NCI-H128 (cell line): ENCODE measurements at regions not wholly inside any gene's neighbourhood (a gene's known extent, or its start where the extent isn't known, plus 50 kb on each side); places are given as distances from the start of the nearest gene placed in this dataset.
"Not testable (repeated sequence)": the region's sequence is repeated elsewhere in the genome, so short reads cannot be mapped to it uniquely, and the experiment has no call there.

ENCODE experiments used
- DNase-seq: peaks from one replicate; lab custom pipeline; 2025; ENCODE audit not compliant: unreplicated experiment; lab: John Stamatoyannopoulos, UW

DNA sequence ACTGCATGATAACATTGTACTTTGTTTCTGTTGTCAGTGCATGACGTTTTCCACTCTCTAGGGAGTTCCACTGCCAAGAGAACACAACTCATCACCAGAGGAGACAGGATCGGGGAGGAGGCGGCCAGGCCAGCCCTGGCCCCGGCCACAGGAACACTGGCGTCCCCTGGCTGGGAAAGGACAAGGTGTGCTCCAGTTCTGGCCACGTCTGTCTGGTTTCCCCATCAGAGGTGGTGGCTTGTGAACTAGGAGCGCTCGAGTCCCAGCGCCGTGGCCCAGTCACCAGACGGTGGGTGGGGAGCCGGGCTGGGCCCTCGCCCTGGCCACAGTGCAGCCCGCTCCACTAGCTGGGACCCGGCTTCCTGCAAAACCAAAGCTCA lies 211.9 kb upstream of the IRX4 start:
- DNase-seq = no peak

DNA sequence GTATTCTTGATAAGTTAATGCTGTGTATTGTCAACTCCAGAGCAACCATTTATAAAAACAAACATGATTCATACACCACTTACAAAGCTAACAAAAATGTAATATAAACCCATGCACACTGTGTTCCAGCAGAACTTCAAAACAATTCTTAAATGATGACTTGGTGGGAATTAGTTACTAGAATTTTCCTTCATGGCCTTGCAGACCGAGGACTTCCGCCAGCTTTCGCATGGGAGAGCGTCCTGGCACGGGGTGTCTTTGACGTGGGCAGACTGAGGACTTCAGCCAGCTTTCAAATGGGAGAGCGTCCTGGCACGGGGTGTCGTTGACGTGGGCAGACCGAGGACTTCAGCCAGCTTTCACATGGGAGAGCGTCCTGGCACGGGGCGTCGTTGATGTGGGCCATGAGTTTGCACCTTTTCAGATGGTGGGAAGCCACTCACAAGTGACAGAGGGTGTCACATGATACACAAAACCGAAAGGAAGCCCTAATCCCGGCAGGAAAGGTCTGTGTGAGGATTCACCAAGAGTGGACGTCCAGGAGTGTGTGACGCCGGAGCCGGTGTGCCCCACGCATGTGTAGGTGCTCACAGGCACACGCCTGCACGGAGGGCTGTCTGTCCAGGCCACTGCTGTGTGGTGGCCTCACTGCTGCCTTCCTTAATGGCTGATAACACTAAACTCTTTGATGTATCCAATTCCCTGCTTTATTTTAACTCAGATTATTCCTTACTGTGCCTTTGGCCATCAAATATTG lies 211.3 kb upstream of the IRX4 start:
- no peak for DNase-seq

GRCh38 chr5:2091921-2092320 lies 209.2 kb upstream of the IRX4 start:
- DNase-seq = no peak

- no peak for DNase-seq
These were observed 205.3 kb upstream of the IRX4 start for GRCh38 chr5:2087980-2088379.

DNA sequence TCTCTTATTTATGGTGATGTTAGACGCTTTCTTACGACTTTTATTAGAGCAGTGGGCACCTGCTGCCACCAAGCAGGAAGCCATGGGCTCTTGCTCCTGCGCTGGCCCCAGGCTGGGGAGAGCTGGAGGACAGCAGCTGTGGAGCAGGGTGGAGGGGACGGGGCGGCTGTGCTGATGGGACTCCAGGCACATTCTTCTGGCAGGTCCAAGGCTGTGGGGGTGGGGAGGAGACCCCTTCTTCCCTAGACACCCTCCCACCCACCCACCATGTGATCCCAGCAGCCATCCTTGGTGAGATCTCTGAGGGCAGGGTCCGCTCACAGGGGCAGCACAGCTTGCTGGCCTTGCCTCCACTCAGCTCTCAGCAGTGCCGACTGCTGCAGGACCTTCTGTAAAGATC lies 192.6 kb upstream of the IRX4 start:
- DNase-seq = no peak

DNA sequence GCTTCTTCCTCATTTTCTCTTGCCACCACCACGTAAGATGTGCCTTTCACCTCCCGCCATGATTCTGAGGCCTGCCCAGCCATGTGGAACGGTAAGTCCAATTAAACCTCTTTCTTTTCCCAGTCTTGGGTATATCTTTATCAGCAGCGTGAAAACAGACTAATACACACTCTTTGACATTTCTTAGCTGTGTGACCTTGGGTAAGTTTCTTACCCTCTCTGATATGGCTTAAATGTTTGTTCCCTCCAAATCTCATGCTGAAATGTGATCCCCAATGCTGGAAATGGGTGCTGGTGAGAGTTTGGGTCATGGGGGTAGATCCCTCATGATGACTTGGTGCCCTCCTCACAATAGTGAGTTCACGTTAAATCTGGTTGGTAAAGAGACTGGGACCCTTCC lies 188.8 kb upstream of the IRX4 start:
- no peak for DNase-seq

DNA sequence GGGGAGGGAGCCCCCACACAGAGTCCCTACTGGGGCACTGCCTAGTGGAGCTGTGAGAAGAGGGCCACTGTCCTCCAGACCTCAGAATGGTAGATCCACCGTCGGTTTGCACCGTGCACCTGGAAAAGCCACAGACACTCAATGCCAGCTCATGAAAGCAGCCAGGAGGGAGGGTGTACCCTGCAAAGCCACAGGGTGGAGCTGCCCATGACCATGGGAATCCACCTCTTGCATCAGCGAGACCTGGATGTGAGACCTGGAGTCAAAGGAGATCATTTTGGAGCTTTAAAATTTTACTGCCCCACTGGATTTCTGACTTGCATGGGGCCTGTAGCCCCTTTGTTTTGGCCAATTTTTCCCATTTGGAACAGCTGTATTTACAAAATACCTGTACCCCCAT lies 188.1 kb upstream of the IRX4 start:
- DNase-seq = not testable (repeated sequence)

- DNase-seq = no peak
These were observed 185.8 kb upstream of the IRX4 start for GRCh38 chr5:2068531-2068930.

DNA sequence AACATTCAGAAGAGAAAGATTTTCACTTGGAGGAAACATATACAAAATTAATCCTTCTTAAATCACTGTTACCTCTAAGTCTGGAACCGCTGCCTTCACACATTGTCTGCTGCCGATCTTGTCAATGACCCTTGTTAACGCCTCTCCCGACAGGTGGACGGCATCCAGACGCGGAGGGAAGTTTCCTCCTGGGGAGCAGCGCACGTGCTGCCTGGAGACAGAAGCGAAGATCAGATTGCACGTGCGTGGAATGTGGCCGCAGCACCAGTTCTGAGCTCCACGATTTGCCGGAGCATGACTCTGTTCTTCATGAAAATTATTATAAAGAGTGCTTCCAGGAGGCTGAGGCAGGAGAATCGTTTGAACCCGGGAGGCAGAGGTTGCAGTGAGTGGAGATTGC lies 183.6 kb upstream of the IRX4 start:
- no peak for DNase-seq

- DNase-seq = not testable (repeated sequence)
These were observed 180.7 kb upstream of the IRX4 start for GRCh38 chr5:2063380-2063779.

- DNase-seq = no peak
These were observed 170.0 kb upstream of the IRX4 start for GRCh38 chr5:2052687-2053086.

DNA sequence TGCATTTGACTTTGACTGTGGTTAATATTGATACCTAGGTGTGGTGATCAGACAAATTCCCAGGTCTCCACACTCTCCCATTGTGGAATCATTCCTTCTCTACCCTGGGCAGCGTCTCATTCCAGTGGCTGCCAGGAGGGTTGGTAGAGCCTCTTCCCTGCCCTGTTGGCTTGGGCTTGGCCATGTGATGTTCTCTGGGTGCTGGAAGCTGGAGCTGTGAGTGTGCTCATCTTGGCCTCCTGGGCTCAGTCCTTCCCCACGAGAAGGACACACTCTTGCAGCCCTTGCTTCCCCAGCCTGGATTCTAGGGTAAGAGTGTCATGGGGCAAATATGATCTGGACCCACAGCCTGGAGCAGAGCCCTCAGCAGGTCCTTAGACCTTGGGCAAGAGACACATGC lies 167.2 kb upstream of the IRX4 start:
- DNase-seq = no peak

DNA sequence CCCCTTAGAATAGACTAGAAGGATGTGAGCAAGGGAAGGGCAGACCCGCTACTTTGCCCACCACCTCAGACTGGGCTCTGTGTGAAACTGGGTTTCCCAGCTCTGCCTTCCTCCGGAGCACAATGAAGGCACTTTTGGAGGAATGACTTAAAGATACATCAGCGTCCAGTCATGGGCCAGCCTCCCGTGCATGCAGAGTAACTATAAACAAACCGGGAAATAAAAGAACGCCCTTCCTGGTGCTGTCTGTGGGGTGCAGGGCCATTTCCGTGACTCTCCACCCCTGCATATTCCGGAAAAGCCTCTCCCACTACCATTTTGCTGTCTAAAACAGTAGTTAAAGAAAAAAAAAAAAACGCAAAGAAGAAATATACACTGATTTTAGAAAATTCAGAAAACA lies 165.9 kb upstream of the IRX4 start:
- no peak for DNase-seq

DNA sequence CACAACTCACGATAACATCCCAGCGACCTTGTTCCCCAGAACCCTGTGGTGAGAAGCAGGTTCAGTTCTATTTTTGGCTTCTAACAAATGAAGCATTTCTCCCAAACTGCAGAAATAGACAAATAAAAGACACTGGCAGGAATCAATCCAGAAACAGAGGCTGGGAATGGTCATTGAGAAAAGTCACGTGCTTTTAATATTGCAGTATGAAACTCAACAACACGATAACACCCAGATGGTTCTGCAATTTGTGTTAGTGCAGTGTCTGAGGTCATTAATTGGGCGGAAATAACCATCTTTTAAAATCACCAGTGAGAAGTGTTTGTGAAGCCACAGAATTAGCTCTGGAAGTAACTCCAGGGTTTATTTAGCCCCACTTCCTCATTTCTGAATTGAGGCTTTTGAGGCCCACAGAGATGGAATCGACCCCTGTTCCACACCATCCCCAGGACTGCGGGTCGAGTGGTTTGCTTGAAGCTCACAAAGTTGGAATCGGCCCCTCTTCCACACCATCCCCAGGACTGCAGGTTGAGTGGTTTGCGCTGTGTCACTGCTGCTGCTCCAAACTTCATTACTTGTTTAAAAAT lies 164.7 kb upstream of the IRX4 start:
- DNase-seq = no peak

- DNase-seq = no peak
These were observed 161.3 kb upstream of the IRX4 start for GRCh38 chr5:2044041-2044440.

DNA sequence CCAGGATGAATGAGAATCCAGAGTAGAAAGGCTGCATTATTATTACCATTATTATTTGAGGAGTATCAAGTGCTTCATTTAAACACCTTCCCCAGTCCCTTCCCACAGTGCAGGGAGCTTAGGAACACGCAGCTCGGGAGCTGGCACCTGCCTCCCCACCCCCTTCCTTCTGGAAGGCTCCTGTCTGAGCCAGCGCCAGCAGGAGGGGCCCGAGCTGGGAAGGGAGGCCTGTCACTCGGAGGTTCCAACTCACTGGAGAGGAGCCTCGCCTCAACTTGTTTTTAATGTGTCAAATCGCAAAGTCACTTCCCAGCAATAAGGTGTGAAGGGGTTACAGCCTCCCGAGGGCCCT lies 156.4 kb upstream of the IRX4 start:
- peak; percentile 59 for DNase-seq

- peak; percentile 74 for DNase-seq
These were observed 155.8 kb upstream of the IRX4 start for GRCh38 chr5:2038321-2039179.

DNA sequence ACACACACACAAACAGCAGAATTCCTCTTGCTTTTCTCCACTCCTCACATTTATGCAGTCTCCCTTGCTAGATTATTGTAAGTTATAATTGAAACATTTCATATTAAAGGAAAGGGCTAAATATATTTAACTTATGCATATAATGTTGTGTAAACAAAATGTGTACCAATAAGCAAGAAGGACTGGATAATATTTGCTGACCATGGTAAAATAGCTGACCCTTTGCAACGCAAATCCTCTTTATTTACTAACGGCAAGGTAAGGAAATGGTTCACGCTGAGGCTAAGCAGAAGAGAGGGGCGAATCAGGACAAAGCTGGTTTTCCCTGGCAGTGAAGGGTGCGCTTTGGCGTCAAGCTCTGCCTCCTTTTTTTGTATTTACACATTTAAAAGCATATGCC lies 154.2 kb upstream of the IRX4 start:
- DNase-seq = no peak

DNA sequence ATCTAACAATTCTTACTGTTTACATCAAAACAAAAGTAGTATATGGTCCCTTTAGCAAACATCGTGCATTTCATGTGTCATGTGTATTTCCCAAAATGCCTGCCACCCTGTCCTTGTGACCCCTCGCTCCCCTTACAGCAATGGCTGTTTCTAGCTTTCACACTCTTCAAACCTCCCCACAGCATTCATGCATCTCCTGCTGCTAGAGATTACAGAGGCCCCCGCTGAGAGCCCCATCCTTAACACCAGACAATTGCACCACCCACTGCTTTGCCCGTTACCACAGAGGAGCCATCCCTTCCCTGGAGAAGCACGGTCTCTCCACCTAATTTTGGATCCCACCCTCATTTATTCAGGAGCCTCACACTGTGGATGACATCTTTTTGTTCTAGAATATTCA lies 149.7 kb upstream of the IRX4 start:
- no peak for DNase-seq

DNA sequence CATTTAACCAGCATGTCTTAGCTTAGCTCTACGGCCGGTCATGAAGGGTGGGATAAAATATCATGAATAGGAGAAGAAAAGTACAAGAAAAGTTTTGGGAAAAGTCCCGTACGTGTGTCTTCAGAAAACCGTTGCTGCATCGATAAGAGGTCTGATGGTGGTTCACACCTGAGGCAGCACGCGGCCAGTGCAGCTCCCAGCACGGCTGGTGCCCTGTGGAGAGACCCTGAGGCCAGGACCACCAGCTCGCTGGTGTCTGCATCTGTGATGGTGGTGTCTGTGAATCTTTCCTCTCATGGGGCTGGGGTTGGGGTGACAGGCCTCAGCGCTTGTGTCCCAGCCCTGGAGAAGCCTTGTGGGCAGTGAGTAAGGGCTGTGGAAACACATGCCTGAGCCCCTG lies 148.9 kb upstream of the IRX4 start:
- DNase-seq = no peak

DNA sequence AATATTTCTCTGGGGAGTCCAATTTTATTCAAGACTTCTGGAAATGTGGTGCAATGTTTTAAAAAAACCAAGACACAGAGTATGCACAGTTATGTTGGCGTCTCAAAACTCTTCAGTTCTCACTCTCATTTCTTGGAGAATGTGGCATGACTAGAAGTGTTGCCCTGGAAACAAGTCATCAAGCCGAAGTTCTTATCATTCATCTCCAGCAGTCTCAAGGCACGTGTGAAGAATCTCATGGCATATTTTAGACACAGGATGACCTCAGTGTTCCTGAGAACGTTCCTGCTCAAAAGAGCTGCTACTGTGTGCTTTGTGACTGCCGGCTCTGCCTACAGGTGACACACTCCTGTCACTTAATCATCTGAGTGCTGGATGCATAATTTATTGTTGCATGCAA lies 147.4 kb upstream of the IRX4 start:
- no peak for DNase-seq

DNA sequence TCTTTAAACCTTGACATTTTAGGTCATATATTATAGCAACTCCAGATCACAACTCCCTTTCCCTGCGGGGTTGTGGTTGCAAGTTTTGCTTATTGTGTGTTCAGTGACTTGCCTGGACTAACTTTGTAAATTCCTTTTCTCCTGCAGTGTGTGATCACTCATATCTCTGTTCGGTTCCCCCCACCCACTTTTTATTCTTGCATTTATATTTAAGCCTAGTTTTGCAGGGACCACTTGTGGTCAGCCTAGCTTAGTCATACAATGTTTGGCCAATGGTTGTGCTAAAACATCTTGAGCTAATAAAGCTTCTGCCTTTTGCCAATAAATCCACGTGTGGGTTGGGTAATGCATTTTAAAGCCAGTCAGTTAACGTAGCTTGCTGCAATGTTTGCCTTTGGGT lies 146.5 kb upstream of the IRX4 start:
- DNase-seq = no peak
